IMR-90 (cell line): ENCODE measurements at regions not wholly inside any gene's neighbourhood (a gene's known extent, or its start where the extent isn't known, plus 50 kb on each side); places are given as distances from the start of the nearest gene placed in this dataset.
A peak's percentile ranks its signal among the peaks of the same experiment; 100 is the strongest.
"Not testable (repeated sequence)": the region's sequence is repeated elsewhere in the genome, so short reads cannot be mapped to it uniquely, and the experiment has no call there.

ENCODE experiments used
- ATAC-seq: fragments of 200-7000 bp; cut with Tn5 transposase; 2 replicates; pipeline ENCODE4 v1.9.1; 2020; ENCODE audit warnings: low read depth, mild to moderate bottlenecking, moderate library complexity
- BruUV-seq: library from RNA; stranded (reverse); fragments of 400-500 nt; replicated peaks from 2 replicates; lab custom pipeline; 2021; lab: Mats Ljungman, UMichigan
- CTCF ChIA-PET: fragments of 300-600 bp; formaldehyde crosslinking; extraction: SDS; loops from one replicate; lab custom pipeline; 2021; ENCODE audit warnings: antibody characterized with exemption; lab: Yijun Ruan, JAX
- POLR2A ChIA-PET: fragments of 300-600 bp; sonication (Branson Sonifier 250); formaldehyde crosslinking; loops from one replicate; lab custom pipeline; 2022; ENCODE audit warnings: antibody characterized with exemption; ENCODE audit not compliant: unreplicated experiment; lab: Charles Lee
- DNase-seq: peaks from one replicate; pipeline ENCODE4 v3.0.0; 2013
- H2AFZ ChIP-seq: replicated peaks from 2 replicates; pipeline ENCODE3; 2013; ENCODE audit warnings: low read length, mild to moderate bottlenecking; ENCODE audit not compliant: poor library complexity
- H2AK5ac ChIP-seq: 2 replicates; pipeline ENCODE4 v1.6.1; 2013; ENCODE audit warnings: low read depth, low read length, inconsistent platforms
- H2AK9ac ChIP-seq: replicated peaks from 2 replicates; pipeline ENCODE3; 2013; ENCODE audit warnings: mild to moderate bottlenecking, low read depth, low read length, moderate library complexity; ENCODE audit not compliant: poor library complexity
- H2BK120ac ChIP-seq: 2 replicates; pipeline ENCODE4 v1.6.1; 2013; ENCODE audit warnings: low read depth, low read length, inconsistent platforms
- H2BK15ac ChIP-seq: 3 replicates; pipeline ENCODE4 v1.6.1; 2013; ENCODE audit warnings: low read depth, low read length, inconsistent platforms
- H2BK20ac ChIP-seq: 2 replicates; pipeline ENCODE4 v1.6.1; 2013; ENCODE audit warnings: low read depth, mild to moderate bottlenecking, inconsistent platforms, low read length, moderate library complexity
- H2BK5ac ChIP-seq: 2 replicates; pipeline ENCODE4 v1.6.1; 2013; ENCODE audit warnings: mild to moderate bottlenecking, low read depth, low read length, inconsistent platforms; ENCODE audit not compliant: poor library complexity, severe bottlenecking
- H3K14ac ChIP-seq: replicated peaks from 2 replicates; pipeline ENCODE4 v1.6.1; 2013; ENCODE audit warnings: low read depth, low read length, inconsistent platforms
- H3K18ac ChIP-seq: 2 replicates; pipeline ENCODE4 v1.6.1; 2013; ENCODE audit warnings: low read depth, low read length, control low read depth
- H3K23ac ChIP-seq: 2 replicates; pipeline ENCODE4 v1.6.1; 2013; ENCODE audit warnings: low read depth, low read length, inconsistent platforms
- H3K27ac ChIP-seq: 2 replicates; pipeline ENCODE4 v1.5.1; 2013; ENCODE audit warnings: mild to moderate bottlenecking, control low read depth, low read length; ENCODE audit not compliant: insufficient read depth
- H3K27me3 ChIP-seq: 2 replicates; pipeline ENCODE4 v1.6.1; 2013; ENCODE audit warnings: low read length; ENCODE audit not compliant: control insufficient read depth, insufficient read depth
- H3K36me3 ChIP-seq: 2 replicates; pipeline ENCODE4 v1.6.1; 2013; ENCODE audit warnings: low read length, mixed read lengths; ENCODE audit not compliant: control insufficient read depth, insufficient read depth
- H3K4ac ChIP-seq: 2 replicates; pipeline ENCODE4 v1.6.1; 2013; ENCODE audit warnings: low read depth, low read length, inconsistent platforms
- H3K4me1 ChIP-seq: 2 replicates; pipeline ENCODE4 v1.6.1; 2013; ENCODE audit warnings: low read length, mixed read lengths; ENCODE audit not compliant: control insufficient read depth, insufficient read depth
- H3K4me2 ChIP-seq: 2 replicates; pipeline ENCODE4 v1.6.1; 2013; ENCODE audit warnings: low read depth, mild to moderate bottlenecking, control low read depth, low read length, moderate library complexity
- H3K4me3 ChIP-seq: 2 replicates; pipeline ENCODE4 v1.5.1; 2013; ENCODE audit warnings: low read depth, mild to moderate bottlenecking, control low read depth, low read length, moderate library complexity; ENCODE audit not compliant: insufficient read depth
- H3K56ac ChIP-seq: 2 replicates; pipeline ENCODE4 v1.6.1; 2013; ENCODE audit warnings: low read length, inconsistent platforms; ENCODE audit not compliant: insufficient read depth; ENCODE audit errors: extremely low read depth
- H3K79me1 ChIP-seq, 2 experiments: 2 replicates each; pipeline ENCODE4 v1.6.1; 2013; ENCODE audit warnings: low read length in 2 of 2, inconsistent platforms in 1 of 2, low read depth in 1 of 2
- H3K9ac ChIP-seq: 2 replicates; pipeline ENCODE4 v1.6.1; 2013; ENCODE audit warnings: low read depth, low read length, control low read depth
- H3K9me1 ChIP-seq: 2 replicates; pipeline ENCODE4 v1.6.1; 2013; ENCODE audit warnings: low read length, inconsistent platforms; ENCODE audit not compliant: insufficient read depth
- H3K9me3 ChIP-seq: 2 replicates; pipeline ENCODE4 v1.6.1; 2013; ENCODE audit warnings: low read length; ENCODE audit not compliant: control insufficient read depth, insufficient read depth
- H4K20me1 ChIP-seq: 2 replicates; pipeline ENCODE4 v1.6.1; 2013; ENCODE audit warnings: low read length, inconsistent platforms; ENCODE audit not compliant: insufficient read depth
- H4K5ac ChIP-seq: 2 replicates; pipeline ENCODE4 v1.6.1; 2013; ENCODE audit warnings: mild to moderate bottlenecking, low read depth, low read length, control low read depth
- H4K8ac ChIP-seq, 2 experiments: 2 replicates each; pipeline ENCODE4 v1.6.1; 2013; ENCODE audit warnings: low read depth in 2 of 2, low read length in 2 of 2, control low read depth in 1 of 2, inconsistent platforms in 1 of 2
- H4K91ac ChIP-seq: 2 replicates; pipeline ENCODE4 v1.6.1; 2013; ENCODE audit warnings: low read depth, low read length, inconsistent platforms; ENCODE audit not compliant: insufficient read depth
- MAFK ChIP-seq: IDR thresholded peaks from 2 replicates; pipeline ENCODE4 v1.6.1; 2012; ENCODE audit warnings: low read depth, low read length, improper control_type of control experiment
- WGBS, 2 experiments: methylation state at CpG; one replicate each; pipeline versions ENCODE4 v1.1.5 to v1.1.7; 2013; ENCODE audit warnings: missing lambda C conversion rate in 2 of 2; ENCODE audit not compliant: insufficient read length in 1 of 2; ENCODE audit errors: extremely low coverage in 2 of 2; 5-methylcytosine and 5-hydroxymethylcytosine counted together
- dilution Hi-C: fragments of 300-500 bp; cut with HindIII; formaldehyde crosslinking; loops from one replicate; pipeline ENCODE4 v1.14.3; 2018; ENCODE audit warnings: low sequenced_read_pairs; ENCODE audit not compliant: unreplicated experiment
- in situ Hi-C: fragments of 300-500 bp; cut with MboI; formaldehyde crosslinking; loops from 3 replicates; pipeline ENCODE4 v1.14.3; 2019; ENCODE audit warnings: low sequenced_read_pairs, inconsistent platforms, mixed read lengths
- intact Hi-C: fragments of 100-400 bp; cut with micrococcal nuclease; formaldehyde crosslinking; loops from 2 replicates; pipeline ENCODE4 v1.10.0; 2022

DNA sequence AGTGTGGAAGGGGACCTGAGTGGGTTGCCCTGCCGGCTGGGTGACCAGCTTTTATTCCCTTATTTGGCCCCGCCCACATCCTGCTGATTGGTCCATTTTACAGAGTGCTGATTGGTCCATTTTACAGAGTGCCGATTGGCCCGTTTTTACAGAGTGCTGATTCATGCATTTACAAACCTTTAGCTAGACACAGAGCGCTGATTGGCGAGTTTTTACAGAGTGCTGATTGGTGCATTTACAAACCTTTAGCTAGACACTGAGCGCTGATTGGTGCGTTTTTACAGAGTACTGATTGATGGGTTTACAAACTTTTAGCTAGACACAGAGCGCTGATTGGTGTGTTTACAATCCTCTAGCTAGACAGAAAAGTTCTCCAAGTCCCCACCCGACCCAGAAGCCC lies 245.0 kb downstream of the MAT2B start:
- CTCF ChIA-PET, H4K5ac ChIP-seq, H3K9me3 ChIP-seq, dilution Hi-C loops, H3K23ac ChIP-seq, H3K79me1 ChIP-seq, H4K8ac ChIP-seq, H2AK5ac ChIP-seq, H4K20me1 ChIP-seq, H3K4me2 ChIP-seq, H3K18ac ChIP-seq, H3K4me3 ChIP-seq, H2BK20ac ChIP-seq, intact Hi-C loops, H3K14ac ChIP-seq, H2AK9ac ChIP-seq, DNase-seq, BruUV-seq, H3K36me3 ChIP-seq, H3K27me3 ChIP-seq, H3K4me1 ChIP-seq, H3K4ac ChIP-seq, in situ Hi-C loops, H2BK5ac ChIP-seq, H3K9ac ChIP-seq, ATAC-seq, H2AFZ ChIP-seq, H2BK15ac ChIP-seq, POLR2A ChIA-PET, H3K56ac ChIP-seq, H3K9me1 ChIP-seq, H2BK120ac ChIP-seq, H3K27ac ChIP-seq, H4K91ac ChIP-seq: not testable (repeated sequence)
- WGBS, 2 experiments = 75% methylated on average over 5 of the region's 10 CpGs; no CpG with 5 or more reads in 1 of the 2 experiments
- 0 out of 2 replicates have a peak, but pooled peaks have one; percentile 6 for TF ChIP-seq MAFK
